ENCODE measurements at regions not wholly inside any gene's neighbourhood (a gene's known extent, or its start where the extent isn't known, plus 50 kb on each side); places are given as distances from the start of the nearest gene placed in this dataset.
"Not testable (repeated sequence)": the region's sequence is repeated elsewhere in the genome, so short reads cannot be mapped to it uniquely, and the experiment has no call there.

DNA sequence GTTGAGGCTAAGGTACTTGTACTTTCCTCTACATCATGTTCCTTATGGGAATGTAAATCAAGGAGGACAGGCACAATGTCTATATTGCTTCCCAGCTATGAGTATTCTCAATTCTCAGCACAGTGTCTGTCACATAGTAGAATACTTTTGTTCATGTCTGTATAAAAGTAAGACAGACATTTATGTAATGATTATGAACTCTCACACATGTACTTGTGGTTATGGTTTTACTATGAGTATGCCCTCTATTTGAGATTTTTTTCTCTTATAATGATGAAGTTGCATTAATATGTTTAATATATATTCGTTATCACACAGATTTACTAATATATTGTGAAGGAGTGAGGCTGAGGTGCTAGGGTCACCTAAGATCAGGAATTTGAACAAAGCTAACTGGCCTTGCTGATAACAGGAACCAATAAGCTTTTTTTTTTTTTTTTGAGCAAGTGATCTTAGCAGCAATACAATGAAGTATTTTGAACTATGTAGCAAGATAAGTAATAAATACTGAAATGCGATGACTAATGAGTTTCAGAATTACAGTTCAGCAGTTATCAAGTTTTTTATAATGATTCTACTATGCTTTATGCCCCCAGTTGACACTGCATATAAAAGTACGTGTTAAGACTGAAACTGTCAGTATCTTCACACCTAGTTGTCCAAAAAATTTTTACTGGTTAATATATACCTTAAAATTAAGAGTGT is 623.1 kb downstream of the HTR1B start:
- DNase-seq = no peak

GRCh38 chr6:76839505-76839904 is 623.8 kb downstream of the HTR1B start:
- no peak for DNase-seq

DNA sequence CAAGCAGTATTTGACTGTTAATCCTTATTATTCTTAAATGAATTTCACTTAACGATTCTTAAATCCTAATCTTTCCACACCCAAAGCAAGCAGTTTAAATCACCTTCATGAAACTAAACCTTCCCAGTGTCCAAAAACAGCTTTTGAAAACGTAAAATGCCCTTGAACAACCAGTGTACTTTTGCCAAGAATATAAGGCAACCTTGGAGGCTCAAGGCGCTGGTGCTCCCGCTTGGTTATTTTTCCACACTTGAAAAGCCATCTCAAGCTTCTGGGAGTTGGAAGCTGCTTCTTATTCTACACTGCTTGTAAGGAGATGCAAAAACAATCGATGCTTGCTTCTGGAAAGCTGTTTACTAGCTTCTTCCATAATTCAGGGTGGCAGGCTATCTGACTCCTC is 625.7 kb downstream of the HTR1B start:
- no peak for DNase-seq

GRCh38 chr6:76835695-76836094 is 627.6 kb downstream of the HTR1B start:
- no peak for DNase-seq

DNA sequence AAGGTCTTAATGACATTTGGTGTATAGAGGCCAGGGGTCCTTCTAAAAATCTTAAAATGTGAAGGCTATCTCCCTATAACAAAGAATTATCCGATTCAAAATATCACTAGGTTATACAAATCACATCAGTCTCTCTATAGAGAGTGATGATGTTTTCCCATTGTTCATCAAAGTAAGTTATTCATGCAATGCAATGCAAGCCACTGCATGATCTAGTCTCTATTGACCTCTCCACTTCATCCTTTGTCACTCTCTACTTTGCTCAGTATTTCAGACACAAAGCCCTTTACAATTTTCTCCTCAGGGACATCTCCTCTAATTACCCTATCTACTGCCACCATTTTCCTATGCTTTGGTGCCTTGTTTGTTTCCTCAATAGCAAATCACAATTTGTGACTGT is 628.0 kb downstream of the HTR1B start:
- DNase-seq = no peak

DNA sequence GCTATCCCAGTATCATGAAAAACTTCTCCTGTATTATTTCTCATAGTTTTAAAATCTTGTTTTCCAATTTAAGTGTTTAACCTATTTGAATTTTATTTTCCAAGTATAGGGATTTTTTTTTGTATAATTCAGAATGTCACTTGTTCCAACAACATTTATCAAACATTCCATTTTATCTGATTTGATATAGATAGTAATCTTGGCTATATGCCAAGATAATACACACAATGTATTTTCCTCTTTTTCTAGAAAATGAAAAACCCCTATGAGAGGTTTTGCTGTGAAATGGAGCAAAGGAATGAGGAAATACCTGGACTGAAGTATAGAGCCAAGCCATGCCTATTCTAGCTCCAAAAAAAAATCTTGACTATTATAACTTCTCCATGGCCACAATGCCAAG is 628.9 kb downstream of the HTR1B start:
- DNase-seq = no peak

DNA sequence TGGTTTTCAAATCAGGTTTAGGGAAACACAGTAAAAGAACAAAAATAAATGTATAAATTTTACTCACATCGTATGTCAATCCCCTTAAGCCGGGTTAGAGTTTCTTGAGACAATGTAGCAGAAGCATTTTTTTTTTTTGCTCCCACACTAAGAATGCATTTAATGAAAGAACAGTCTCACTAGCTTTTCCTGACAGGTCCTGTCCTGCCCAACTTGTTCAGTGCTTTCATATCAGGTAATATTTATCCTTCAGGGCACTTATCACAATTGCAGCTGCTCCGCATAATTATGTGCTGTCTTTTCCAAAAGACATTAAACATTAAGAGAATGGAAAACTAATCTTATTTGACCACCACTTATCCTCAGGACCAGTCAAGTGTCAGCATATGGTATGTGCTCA is 632.0 kb downstream of the HTR1B start:
- no peak for DNase-seq

DNA sequence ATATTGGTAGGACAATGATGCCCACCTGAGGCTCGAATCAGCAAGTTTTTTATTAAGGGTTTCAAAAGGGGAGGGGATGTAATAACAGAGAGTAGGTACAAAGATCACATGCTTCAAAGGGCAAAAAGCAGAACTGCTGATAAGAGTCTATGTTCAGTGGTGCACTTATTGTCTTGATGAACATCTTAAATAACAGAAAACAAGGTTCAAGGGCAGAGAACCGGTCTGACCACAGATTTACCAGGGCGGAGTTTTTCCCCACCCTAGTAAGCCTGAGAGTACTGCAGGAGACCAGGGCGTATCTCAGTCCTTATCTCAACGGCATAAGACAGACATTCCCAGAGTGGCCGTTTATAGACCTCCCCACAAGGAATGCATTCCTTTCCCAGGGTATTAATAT is 639.7 kb downstream of the HTR1B start:
- DNase-seq = not testable (repeated sequence)

GRCh38 chr6:76818451-76818850 is 644.8 kb downstream of the HTR1B start:
- no peak for DNase-seq

DNA sequence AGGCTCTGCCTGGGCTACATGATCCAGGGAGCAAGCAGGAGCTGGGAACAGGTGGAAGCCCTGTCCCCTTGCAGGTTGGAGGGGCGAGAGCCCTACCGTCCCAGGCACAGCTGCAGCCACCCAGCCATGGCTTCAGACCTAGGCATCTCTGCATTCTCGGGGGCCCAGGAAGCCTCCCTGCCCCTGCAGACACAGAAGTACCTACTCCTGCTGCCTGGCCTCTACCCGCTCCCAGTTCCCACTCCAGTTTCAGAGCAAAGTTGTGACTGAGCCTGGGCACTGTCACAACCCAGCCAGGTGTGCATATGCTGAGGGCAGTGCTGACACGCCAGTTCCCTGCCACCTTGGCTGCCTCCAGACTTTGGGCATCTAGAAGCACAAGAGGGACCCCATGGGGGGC is 645.9 kb downstream of the HTR1B start:
- DNase-seq = no peak

- DNase-seq = no peak
Measured at GRCh38 chr6:76814496-76815458, 648.5 kb downstream of the HTR1B start.

- DNase-seq = no peak
Measured at GRCh38 chr6:76810286-76810685, 653.0 kb downstream of the HTR1B start.

DNA sequence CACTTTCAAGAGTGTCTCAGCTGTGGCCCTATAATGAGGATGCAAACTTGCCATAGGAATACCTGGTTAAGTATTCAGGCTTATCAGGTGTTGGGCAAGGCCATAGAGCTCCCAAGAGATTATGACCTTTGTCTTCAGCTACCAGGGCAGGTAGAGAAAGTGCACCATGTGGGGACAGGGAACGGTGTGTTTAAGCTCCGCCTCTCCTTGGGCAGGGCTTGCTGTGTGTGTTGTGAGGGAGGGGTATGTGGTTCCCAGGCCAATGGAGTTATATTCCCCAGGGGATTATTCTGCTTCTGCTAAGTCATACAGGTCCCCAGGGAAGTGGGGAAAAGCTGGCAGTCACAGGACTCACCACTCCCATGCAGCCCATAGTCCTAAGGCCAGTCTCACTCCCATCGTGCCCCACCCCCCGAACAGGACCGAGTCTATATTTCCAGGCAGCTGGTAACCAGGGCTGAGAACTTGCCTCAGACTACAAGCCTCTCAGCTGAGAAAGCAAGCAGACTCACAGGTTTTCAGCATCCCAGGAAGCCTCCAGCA is 660.2 kb downstream of the HTR1B start:
- no peak for DNase-seq

DNA sequence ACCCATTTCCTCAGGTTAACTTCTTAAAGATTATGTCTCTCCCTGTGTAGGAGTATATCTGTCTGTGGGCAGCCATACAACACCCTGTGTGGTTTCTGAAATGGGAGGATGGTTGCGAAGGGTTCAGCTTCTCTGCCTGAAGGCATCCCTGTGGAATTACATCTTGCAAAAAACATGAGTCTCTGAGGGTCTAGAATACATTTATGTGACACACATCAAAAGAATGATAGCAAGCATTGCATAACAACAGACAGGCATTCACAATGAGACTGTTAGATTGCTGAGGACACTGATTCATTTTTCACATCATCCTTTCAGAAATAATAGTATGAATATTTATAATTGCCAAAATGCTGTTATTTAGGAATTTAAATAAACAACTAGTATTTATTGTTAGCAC is 670.9 kb downstream of the HTR1B start:
- no peak for DNase-seq

DNA sequence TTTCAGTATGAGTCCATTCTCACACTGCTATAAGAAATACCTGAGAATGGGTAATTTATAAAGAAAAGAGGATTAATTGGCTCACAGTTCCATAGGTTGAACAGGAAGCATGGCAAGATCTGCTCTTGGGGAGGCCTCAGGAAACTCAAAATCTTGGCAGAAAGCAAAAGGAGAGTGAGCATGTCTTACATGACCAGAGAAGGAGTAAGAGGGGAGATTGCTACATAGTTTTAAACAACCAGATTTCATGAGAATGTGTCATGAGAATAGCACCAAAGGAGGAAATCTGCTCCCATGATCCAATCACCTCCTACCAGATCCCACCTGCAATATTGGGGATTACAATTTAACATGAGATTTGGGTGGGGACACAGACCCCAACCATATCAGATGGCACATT is 672.4 kb downstream of the HTR1B start:
- no peak for DNase-seq

GRCh38 chr6:76790045-76790796 is 673.1 kb downstream of the HTR1B start:
- DNase-seq = no peak

- DNase-seq = no peak
Measured at GRCh38 chr6:76789580-76789979, 673.7 kb downstream of the HTR1B start.

DNA sequence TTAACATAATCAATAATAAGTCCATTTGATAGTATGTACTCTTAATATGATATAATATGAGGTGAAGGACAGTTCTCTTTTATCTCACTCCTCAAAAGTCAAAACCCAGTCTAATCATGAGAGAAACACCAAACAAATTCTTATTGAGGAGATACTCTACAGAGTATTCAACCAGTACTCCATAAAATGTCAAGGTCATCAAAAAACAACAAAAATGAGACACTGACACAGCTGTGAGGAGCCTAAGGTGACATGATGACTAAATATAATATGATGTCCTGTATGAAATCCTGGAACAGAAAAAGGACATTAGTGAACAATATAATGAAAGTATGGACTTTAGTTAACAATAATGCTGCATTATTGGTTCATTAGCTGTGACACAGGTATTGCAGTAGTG is 675.1 kb downstream of the HTR1B start:
- DNase-seq = no peak

GRCh38 chr6:76779068-76779467 is 684.2 kb downstream of the HTR1B start:
- DNase-seq = no peak

DNA sequence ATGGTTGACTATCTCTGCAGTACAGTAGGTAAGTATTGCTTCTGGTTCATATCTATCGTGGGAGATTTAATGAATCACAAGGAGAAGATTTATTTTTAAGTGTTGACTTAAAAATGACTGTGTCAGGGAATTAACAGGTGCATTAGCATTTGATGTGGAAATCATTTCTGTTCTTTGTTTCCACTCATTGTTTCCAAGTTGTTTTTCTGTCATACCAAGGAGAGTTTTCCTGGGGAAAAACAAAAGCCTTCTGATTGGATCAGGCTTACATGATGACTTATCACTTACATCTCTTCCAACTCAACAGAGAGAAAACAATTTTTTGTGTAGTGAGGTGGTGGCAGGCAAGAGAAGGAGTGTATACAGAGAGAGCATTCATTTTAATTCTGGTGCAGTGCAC is 686.4 kb downstream of the HTR1B start:
- no peak for DNase-seq

GRCh38 chr6:76774781-76775384 is 688.4 kb downstream of the HTR1B start:
- DNase-seq = peak; percentile 2

DNA sequence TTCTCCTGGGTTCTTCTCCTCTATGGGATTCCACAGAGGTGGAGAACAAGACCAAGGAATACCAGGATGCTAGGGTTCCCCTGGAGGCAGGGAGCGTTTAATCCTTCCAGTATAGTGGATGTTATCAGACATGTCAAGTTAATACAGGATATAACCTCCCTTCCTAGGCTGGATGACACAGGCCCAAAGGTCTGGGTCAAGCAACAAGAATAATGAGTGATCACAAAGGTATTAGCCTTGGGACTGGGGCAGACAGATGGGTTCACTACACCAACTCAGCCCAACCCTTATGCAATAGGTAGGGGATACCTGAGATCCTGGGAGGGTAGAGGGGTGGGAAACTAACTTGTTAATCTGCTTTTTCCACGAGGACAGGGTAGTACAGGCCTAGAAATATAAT is 690.3 kb downstream of the HTR1B start:
- no peak for DNase-seq

Data from right kidney (tissue), 1 donor.